ENCODE measurements at regions not wholly inside any gene's neighbourhood (a gene's known extent, or its start where the extent isn't known, plus 50 kb on each side); places are given as distances from the start of the nearest gene placed in this dataset.

DNA sequence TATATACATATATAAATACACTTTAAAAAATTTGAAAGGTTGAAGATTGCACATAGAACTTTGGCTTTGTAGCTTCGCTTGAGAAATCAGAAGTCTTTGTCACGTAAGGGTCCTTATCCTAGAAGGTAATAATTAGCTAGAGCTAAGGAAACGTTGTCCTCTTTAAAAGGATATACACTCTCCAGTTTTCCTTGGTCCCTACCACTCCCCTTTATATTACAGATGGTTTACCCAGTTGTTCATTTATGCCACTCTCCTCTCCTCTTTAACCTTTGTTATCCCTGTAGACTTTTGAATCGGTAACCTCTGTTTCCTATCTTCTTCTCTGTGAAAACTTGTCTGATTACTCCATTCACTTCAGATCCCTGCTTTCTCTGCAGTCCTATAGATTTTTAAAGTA is 1101.0 kb upstream of the SEMA6A start:
- Mint-ChIP-seq H3K36me3 (ENCODE audit: insufficient read depth) (no peaks in the 10 kb centered on the region), H3K27me3 (no peaks in the 10 kb centered on the region), H3K27ac (no peak overlapping the region), H3K4me3 (no peak overlapping the region), H3K4me1 (ENCODE audit: low read depth in 2 of 2) (no peaks in the 10 kb centered on the region), H3K9me3 (peaks cover 5 to 29% of the 10 kb centered on the region in 2 donors)
- ATAC-seq (replicated peaks) (no peak), DNase-seq (no peak)

DNA sequence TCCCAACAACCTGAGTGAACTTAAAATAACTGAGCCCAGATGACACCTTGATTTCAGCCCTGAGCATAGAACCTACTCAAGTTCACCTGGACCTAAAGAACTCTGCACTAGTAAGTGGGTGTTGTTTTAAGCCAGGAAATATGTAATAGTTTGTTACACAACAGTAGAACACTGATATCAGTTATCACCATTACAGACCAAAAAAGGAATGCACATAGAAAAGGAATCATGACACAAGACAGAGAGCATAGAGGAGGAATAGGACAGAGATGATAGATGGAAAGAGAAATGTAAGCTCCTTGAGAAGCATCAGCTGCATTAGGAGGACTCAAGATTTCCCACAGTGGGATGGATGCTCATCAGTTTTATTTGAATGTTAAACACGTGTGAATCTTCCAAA is 1096.9 kb upstream of the SEMA6A start:
- no peaks in the 10 kb centered on the region for H3K36me3 Mint-ChIP-seq (ENCODE audit: insufficient read depth)
- H3K4me1 Mint-ChIP-seq (ENCODE audit: low read depth in 2 of 2), result no peaks in the 10 kb centered on the region
- H3K4me3 Mint-ChIP-seq, result no peak overlapping the region
- H3K27me3 Mint-ChIP-seq, result no peaks in the 10 kb centered on the region
- H3K27ac Mint-ChIP-seq, result no peak overlapping the region
- DNase-seq (no peak), ATAC-seq (replicated peaks) (no peak)
- H3K9me3 Mint-ChIP-seq, result peaks cover 5 to 19% of the 10 kb centered on the region in 2 donors

DNA sequence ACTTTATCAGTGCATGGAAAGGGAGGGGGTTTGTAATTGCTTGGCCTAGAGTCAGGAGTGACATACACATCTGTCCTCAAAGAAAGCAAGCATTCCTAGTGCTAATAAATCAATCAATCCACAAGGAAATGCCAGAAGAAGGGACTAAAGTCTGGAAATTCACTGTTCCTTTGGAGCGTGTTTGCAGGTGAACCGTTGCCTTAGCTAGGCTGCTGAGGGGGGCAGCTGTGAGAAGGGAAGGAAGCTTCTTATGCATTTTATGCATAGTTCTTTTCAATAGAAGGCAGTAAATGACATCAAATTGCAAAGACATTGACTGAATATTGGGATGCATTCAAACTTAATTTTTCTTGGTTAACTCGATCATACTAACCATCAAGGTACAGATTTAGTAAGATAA is 1092.5 kb upstream of the SEMA6A start:
- Mint-ChIP-seq H3K27ac (no peak overlapping the region), H3K4me3 (no peak overlapping the region), H3K9me3 (peaks cover 9 to 15% of the 10 kb centered on the region in 2 donors), H3K27me3 (no peaks in the 10 kb centered on the region), H3K36me3 (ENCODE audit: insufficient read depth) (no peaks in the 10 kb centered on the region), H3K4me1 (ENCODE audit: low read depth in 2 of 2) (no peaks in the 10 kb centered on the region)
- no peak for ATAC-seq (replicated peaks)
- no peak for DNase-seq

DNA sequence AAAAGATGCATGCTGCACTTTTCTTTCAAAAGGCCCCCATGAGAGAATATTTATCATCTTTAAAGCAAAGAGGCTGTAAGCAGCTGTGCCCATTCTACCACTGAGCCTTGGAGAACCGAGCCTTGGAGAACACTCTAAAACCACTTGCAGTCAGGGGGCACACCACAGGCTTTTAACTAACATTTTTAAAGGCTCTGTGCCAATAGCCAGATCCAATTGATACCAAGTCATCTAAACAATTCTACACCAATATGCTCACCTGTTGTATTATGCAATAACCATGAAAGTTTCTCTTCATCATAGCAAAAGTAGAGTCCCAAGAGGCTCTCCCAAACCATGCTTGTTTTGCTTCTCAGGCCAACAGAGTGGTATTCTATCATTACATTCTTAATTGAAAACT is 1090.5 kb upstream of the SEMA6A start:
- H3K4me3 Mint-ChIP-seq, result no peak overlapping the region
- no peaks in the 10 kb centered on the region for H3K36me3 Mint-ChIP-seq (ENCODE audit: insufficient read depth)
- DNase-seq (no peak), ATAC-seq (replicated peaks) (no peak)
- no peaks in the 10 kb centered on the region for H3K27me3 Mint-ChIP-seq
- peaks cover 7 to 9% of the 10 kb centered on the region in 2 donors for H3K9me3 Mint-ChIP-seq
- no peaks in the 10 kb centered on the region for H3K4me1 Mint-ChIP-seq (ENCODE audit: low read depth in 2 of 2)
- H3K27ac Mint-ChIP-seq, result no peak overlapping the region

DNA sequence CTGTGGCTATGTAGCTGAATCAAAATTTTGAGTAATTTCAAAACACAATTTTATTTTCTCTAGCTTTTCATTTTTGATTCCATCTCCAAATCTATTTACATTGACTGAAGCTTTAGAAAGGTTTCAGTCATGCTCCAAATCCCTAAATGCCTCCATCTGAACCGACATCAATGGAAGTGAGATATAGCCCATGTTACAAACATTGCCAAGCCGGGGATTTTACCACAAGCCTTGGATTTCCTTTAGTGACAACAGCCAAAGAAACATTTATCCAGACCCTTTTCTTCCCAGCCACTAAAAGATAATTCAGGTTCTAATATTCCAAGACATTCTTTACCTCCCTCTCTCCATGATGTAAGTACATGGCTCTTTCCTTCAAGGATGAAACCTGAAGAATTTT is 1087.7 kb upstream of the SEMA6A start:
- H3K9me3 Mint-ChIP-seq, result peaks cover 14 to 16% of the 10 kb centered on the region in 2 donors
- no peaks in the 10 kb centered on the region for H3K27me3 Mint-ChIP-seq
- H3K27ac Mint-ChIP-seq, result no peak overlapping the region
- ATAC-seq (replicated peaks) (no peak), DNase-seq (no peak)
- no peaks in the 10 kb centered on the region for H3K4me1 Mint-ChIP-seq (ENCODE audit: low read depth in 2 of 2)
- H3K36me3 Mint-ChIP-seq (ENCODE audit: insufficient read depth), result peaks cover 3% of the 10 kb centered on the region
- no peak overlapping the region for H3K4me3 Mint-ChIP-seq

DNA sequence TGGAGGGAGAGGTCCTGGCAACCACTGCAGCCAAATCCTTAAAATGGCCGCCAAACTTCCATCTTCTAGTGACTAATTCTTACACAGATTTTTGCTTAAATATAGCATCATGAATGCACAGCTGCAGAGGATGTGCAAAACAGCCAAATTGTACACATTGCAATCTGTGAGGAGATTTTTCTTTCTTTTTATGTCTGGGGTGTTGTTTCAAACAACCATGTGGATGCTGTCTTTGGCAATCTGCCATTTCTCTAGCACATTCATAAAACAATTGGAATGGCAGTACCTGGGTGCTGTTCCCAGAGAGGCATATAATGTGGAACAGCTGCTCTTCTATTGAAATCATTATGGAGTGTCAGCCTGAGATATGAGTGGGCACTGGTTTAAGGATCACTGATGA is 1082.9 kb upstream of the SEMA6A start:
- H3K4me3 Mint-ChIP-seq, result no peak overlapping the region
- no peaks in the 10 kb centered on the region for H3K4me1 Mint-ChIP-seq (ENCODE audit: low read depth in 2 of 2)
- ATAC-seq (replicated peaks) (no peak), DNase-seq (no peak)
- H3K36me3 Mint-ChIP-seq (ENCODE audit: insufficient read depth), result peaks cover 3% of the 10 kb centered on the region
- no peaks in the 10 kb centered on the region for H3K27me3 Mint-ChIP-seq
- peaks cover 8 to 11% of the 10 kb centered on the region in 2 donors for H3K9me3 Mint-ChIP-seq
- no peak overlapping the region for H3K27ac Mint-ChIP-seq

DNA sequence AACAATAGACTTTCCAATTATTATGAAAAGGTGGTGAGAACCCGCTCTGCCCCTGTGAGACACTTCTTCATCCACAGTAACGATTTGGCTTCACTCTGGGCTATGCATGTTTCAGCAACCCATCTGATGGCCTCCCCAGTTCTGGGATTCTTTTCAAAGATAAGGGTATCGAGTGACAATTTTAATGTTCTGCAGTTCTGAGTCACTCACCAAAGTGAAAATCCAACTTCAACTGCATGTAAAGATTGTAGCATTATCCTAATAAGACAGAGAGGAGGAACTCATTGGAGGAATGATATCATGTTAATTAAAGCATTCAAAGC is 1078.3 kb upstream of the SEMA6A start:
- no peaks in the 10 kb centered on the region for H3K27me3 Mint-ChIP-seq
- no peak overlapping the region for H3K4me3 Mint-ChIP-seq
- no peak for DNase-seq
- H3K36me3 Mint-ChIP-seq (ENCODE audit: insufficient read depth), result no peaks in the 10 kb centered on the region
- ATAC-seq (replicated peaks), result no peak
- H3K4me1 Mint-ChIP-seq (ENCODE audit: low read depth in 2 of 2), result no peaks in the 10 kb centered on the region
- no peak overlapping the region for H3K27ac Mint-ChIP-seq
- peaks cover 0 to 3% of the 10 kb centered on the region in 2 donors for H3K9me3 Mint-ChIP-seq

DNA sequence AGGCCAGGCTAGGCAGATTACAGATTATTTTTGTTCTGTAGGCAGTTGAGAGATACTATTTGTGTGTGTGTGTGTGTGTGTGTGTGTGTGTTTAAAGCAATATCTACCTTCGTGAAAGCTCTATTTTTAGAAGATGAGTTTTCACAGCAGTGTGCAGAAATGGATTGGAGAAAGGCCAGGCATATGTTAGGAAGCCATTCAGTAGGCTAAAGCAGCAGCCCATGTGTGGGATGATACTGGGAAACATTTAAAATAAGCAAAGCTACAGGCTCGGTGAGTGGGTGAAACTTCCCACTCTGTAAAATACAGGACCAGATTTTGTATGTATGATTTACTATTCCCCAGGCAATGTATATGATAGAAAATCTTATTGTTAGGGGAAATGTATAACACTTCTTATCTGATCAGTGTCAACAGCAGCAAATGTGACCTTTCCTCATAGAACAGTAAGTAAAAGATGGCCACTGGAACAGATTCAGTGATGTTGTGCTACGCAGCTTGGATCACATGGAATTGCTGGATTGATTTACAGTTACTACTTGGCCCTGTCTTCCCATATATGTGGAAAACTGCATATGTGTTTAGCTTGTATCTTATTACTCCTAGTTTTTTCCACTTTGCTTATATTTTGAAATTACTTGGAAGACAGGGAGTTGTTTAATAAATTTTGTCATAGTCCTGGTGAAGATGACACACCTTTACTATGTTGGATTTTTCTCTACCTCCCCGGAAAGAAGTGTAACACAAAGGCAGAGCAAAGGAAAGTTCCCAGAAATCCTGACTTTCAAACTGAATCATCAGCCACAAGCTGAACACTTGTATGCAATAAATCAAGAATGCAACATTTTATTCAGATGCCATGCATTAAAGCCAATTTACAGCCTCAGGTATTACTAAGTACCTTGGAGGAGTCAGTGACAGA is 1077.7 kb upstream of the SEMA6A start:
- Mint-ChIP-seq H3K4me3 (no peak overlapping the region), H3K9me3 (peaks cover 0 to 3% of the 10 kb centered on the region in 2 donors), H3K4me1 (ENCODE audit: low read depth in 2 of 2) (no peaks in the 10 kb centered on the region), H3K27ac (no peak overlapping the region), H3K36me3 (ENCODE audit: insufficient read depth) (no peaks in the 10 kb centered on the region), H3K27me3 (no peaks in the 10 kb centered on the region)
- no peak for ATAC-seq (replicated peaks)
- DNase-seq, result no peak

DNA sequence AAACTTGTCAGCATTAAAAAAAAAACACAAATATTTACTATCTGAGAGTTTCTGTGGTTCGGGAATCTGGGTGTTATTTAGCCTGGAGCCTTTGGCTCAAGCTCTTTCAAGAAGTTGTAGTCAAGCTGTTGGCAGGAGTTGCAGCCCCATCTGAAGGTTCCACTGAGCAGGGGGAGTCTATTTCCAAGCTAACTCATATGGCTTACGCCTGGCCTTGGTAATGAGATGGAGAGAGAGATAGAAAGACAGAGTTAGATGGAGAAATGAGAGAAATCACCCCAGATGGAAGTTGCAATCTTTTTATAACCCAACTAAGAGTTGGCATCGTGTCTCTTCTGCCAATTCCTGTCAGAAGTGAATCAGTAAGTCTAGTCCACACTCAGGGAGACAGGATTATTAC is 1075.2 kb upstream of the SEMA6A start:
- H3K27me3 Mint-ChIP-seq, result no peaks in the 10 kb centered on the region
- H3K36me3 Mint-ChIP-seq (ENCODE audit: insufficient read depth), result no peaks in the 10 kb centered on the region
- H3K9me3 Mint-ChIP-seq, result peaks cover 0 to 3% of the 10 kb centered on the region in 2 donors
- no peaks in the 10 kb centered on the region for H3K4me1 Mint-ChIP-seq (ENCODE audit: low read depth in 2 of 2)
- no peak overlapping the region for H3K4me3 Mint-ChIP-seq
- DNase-seq (no peak), ATAC-seq (replicated peaks) (no peak)
- no peak overlapping the region for H3K27ac Mint-ChIP-seq

DNA sequence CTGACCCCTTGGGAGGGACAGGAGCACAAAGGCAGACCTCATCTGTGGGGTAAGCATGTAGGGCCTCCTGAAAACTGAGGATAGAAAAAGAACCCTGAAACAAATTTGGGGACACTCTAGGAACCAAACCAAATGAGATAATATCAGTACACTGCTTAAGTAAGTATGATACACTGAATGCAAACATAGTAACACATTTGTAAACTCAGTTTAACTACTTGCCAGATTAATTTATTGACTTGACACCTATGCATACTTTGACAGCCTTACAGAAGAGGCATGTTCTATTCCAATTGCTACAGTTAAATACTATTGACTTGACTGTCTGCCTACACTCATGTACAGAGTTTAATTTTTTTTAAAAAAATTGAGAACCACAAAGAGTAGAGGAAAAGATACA is 1070.8 kb upstream of the SEMA6A start:
- Mint-ChIP-seq H3K9me3 (peaks cover 0 to 5% of the 10 kb centered on the region in 2 donors), H3K27me3 (no peaks in the 10 kb centered on the region), H3K27ac (no peak overlapping the region), H3K4me1 (ENCODE audit: low read depth in 2 of 2) (no peaks in the 10 kb centered on the region), H3K36me3 (ENCODE audit: insufficient read depth) (no peaks in the 10 kb centered on the region), H3K4me3 (no peak overlapping the region)
- DNase-seq (no peak), ATAC-seq (replicated peaks) (no peak)

DNA sequence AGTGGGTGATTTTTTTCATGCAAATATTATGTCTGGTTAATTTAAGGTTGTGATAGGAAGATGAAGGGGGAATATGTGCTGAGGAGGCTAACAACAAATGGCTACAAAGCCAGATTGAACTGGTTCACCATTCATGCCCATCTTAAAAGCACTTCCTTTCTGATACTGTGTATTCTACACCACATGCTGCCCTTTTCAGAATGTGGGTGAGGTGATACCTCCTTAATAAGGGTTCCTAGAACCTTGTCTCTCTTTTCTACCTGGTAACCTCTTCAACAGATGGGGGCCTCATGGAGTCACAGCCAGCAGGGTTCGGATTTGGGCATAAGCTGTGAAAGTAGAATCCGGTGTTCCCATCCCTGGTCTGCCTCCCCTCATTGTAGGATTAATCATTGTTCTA is 1064.0 kb upstream of the SEMA6A start:
- ATAC-seq (replicated peaks) (no peak), DNase-seq (no peak)
- no peak overlapping the region for H3K4me3 Mint-ChIP-seq
- H3K27ac Mint-ChIP-seq, result no peak overlapping the region
- H3K36me3 Mint-ChIP-seq (ENCODE audit: insufficient read depth), result no peaks in the 10 kb centered on the region
- H3K9me3 Mint-ChIP-seq, result peaks cover 8% of the 10 kb centered on the region in 2 donors
- no peaks in the 10 kb centered on the region for H3K4me1 Mint-ChIP-seq (ENCODE audit: low read depth in 2 of 2)
- no peaks in the 10 kb centered on the region for H3K27me3 Mint-ChIP-seq

DNA sequence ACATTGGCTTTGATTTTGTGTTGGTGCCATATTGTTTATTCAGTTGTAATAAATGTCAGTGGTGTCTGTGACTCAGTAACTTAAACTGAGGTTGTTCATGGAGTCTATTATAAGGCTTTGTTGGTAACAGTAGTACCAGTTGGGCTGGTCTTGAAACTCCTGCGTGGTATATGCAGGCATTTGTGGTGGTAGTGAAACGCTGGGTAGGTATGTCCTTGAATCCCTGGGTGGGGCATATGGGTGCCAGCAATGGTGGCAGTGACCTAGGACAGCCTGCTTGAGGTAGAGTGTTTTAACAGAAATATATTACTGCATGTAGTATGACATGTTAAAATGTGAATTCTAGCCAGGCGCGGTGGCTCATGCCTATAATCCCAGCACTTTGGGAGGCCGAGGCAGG is 1058.5 kb upstream of the SEMA6A start:
- Mint-ChIP-seq H3K4me1 (ENCODE audit: low read depth in 2 of 2) (no peaks in the 10 kb centered on the region), H3K9me3 (peaks cover 15 to 16% of the 10 kb centered on the region in 2 donors), H3K27ac (no peak overlapping the region), H3K36me3 (ENCODE audit: insufficient read depth) (no peaks in the 10 kb centered on the region), H3K27me3 (no peaks in the 10 kb centered on the region), H3K4me3 (no peak overlapping the region)
- ATAC-seq (replicated peaks), result no peak
- no peak for DNase-seq

DNA sequence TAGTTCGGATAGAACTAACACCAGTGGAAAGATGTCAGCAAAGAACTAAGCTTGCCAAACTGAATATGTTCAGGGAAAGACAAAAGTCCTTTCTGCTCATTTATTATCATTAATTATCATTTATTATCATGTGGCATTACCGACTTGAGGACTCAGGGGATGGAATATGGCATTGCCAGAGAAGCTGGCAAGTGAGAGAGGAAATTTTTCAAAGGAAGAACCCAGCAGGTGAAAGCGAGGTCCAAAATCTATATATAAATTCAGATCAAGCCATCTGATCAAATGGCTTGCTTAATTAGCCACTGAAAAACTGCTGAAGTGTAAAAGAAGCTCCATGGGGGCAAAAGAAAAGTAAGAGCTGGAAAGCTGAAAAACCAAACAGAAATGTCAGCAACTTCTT is 1049.6 kb upstream of the SEMA6A start:
- no peak for ATAC-seq (replicated peaks)
- DNase-seq, result no peak
- Mint-ChIP-seq H3K36me3 (ENCODE audit: insufficient read depth) (no peaks in the 10 kb centered on the region), H3K27ac (no peak overlapping the region), H3K4me3 (no peak overlapping the region), H3K27me3 (no peaks in the 10 kb centered on the region), H3K4me1 (ENCODE audit: low read depth in 2 of 2) (no peaks in the 10 kb centered on the region), H3K9me3 (peaks cover 0 to 10% of the 10 kb centered on the region in 2 donors)

DNA sequence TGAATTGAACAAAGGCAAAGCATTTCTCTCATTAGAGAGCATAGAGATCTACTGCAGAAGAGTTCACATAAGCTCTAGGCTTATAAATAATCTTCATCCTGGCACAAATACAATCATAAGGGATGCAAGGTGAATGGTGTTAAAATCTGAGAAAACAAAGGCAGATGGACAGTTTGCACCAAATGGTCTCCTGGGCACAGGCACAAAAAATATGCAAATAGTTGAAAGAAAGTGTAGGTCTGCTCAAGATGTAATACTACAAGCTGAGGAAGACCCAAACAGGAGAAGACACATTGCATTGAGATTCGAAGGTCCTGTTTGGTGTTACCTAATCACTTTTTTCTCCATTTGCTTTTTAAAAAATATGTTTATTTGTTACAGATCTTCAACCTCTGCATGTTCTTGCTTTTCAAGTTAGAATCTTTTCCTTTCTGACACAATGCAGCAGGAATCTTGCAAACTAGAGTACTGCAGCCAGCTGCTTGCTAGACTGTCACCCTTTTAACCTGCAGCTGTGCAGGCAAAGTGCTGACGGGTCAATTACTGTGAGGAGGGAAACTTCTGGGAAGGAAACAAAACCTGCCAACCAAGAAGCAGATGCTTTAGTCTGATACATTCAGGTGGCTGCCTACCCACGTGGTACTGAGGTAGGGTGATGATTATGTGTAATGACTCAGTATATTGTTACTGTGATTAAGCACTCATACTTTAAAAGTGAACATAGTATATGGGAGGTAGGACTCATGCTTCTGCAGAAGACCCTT is 1048.6 kb upstream of the SEMA6A start:
- Mint-ChIP-seq H3K9me3 (peaks cover 8 to 16% of the 10 kb centered on the region in 2 donors), H3K27ac (no peak overlapping the region), H3K27me3 (no peaks in the 10 kb centered on the region), H3K36me3 (ENCODE audit: insufficient read depth) (no peaks in the 10 kb centered on the region), H3K4me3 (no peak overlapping the region), H3K4me1 (ENCODE audit: low read depth in 2 of 2) (no peaks in the 10 kb centered on the region)
- ATAC-seq (replicated peaks) (no peak), DNase-seq (no peak)
